ENCODE measurements at regions not wholly inside any gene's neighbourhood (a gene's known extent, or its start where the extent isn't known, plus 50 kb on each side); places are given as distances from the start of the nearest gene placed in this dataset.

DNA sequence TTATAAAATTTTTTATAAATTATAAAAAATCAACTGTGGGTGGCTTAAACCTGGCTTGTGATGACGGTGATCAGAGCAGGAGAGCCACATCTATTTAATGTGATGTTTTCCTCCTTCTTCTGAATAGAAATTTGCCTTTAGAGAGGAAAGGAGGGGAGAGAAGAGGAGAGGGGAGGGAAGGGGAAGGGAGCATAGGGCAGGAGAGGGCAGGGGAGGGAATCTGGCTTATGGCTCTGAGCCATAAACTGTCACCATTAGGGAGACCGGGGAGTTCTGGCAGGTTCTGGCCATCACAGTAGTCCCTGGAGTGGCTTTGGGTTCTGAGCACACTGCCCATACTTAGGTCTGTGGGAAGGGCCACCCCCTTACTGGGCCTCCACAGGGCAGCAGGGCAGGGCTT lies 167.8 kb downstream of the ENGASE start (continued):
- TF ChIP-seq, protein P1, sequence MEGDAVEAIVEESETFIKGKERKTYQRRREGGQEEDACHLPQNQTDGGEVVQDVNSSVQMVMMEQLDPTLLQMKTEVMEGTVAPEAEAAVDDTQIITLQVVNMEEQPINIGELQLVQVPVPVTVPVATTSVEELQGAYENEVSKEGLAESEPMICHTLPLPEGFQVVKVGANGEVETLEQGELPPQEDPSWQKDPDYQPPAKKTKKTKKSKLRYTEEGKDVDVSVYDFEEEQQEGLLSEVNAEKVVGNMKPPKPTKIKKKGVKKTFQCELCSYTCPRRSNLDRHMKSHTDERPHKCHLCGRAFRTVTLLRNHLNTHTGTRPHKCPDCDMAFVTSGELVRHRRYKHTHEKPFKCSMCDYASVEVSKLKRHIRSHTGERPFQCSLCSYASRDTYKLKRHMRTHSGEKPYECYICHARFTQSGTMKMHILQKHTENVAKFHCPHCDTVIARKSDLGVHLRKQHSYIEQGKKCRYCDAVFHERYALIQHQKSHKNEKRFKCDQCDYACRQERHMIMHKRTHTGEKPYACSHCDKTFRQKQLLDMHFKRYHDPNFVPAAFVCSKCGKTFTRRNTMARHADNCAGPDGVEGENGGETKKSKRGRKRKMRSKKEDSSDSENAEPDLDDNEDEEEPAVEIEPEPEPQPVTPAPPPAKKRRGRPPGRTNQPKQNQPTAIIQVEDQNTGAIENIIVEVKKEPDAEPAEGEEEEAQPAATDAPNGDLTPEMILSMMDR (IDR thresholded peaks at IDR 0.05 in 2 of 3, conservative IDR thresholded peaks at IDR 0.05 in 1 of 3; ENCODE audit: borderline replicate concordance in 1 of 3, insufficient read depth in 1 of 3, low read depth in 2 of 3, low read length in 2 of 3), result no peak
- no peak for TF ChIP-seq POLR2AphosphoS5 (IDR thresholded peaks at IDR 0.05; ENCODE audit: low read depth, low read length)
- no peak for TF ChIP-seq CBX3 (IDR thresholded peaks at IDR 0.05; ENCODE audit: low read depth)
- TF ChIP-seq SP1 (IDR thresholded peaks at IDR 0.05; ENCODE audit: low read depth), result no peak
- no peak for TF ChIP-seq ZNF274 (IDR thresholded peaks at IDR 0.05; ENCODE audit: low read depth, low read length)
- TF ChIP-seq EGR1 (IDR thresholded peaks at IDR 0.05; ENCODE audit: low read depth), result no peak
- TF ChIP-seq RAD21 (IDR thresholded peaks at IDR 0.05; ENCODE audit: low read depth), result no peak

DNA sequence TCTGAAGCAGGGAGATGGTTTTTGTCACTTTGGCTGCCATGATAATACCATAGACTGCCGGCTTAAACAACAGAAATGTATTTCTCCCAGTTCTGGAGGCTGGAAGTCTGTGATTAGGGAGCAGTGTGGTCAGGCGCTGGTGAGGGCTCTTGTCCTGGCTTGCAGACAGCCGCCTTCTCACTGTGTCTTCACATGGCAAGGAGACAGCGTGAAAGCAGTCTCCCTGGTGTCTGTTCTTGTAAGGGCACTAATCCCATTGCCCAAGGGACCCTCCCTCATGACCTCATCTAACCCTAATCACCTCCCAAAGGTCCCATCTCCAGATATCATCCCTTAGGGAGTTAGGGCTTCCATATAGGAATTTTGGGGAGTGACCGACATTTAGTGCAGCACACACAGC lies 167.0 kb downstream of the ENGASE start:
- DNase-seq (ENCODE audit: low read depth, low spot score) (no peak), ATAC-seq (no peak)
- Histone ChIP-seq H3K9ac (ENCODE audit: low read length) (no peak overlapping the region), H3K9me2 (ENCODE audit: insufficient read depth) (no peaks in the 10 kb centered on the region), H3K4me3 (replicated peaks in 1 of 2; ENCODE audit: low read depth in 1 of 2, low read length in 2 of 2) (no peak overlapping the region), H3K27me3 (ENCODE audit: insufficient read depth, low read length) (peaks cover 23% of the 10 kb centered on the region; the same call in 1 of the 2 replicates), H3K4me2 (ENCODE audit: low read length) (no peak overlapping the region), H4K20me1 (ENCODE audit: insufficient read depth) (no peaks in the 10 kb centered on the region), H3K9me3 (ENCODE audit: control insufficient read depth in 1 of 2, insufficient read depth in 1 of 2, low read depth in 1 of 2, low read length in 2 of 2) (no peaks in the 10 kb centered on the region), H3K36me3 (ENCODE audit: control insufficient read depth in 1 of 2, insufficient read depth in 2 of 2, low read length in 2 of 2) (no peaks in the 10 kb centered on the region), H3K27ac (ENCODE audit: low read depth, low read length) (no peak overlapping the region), H3K79me2 (ENCODE audit: insufficient read depth, low read length) (no peaks in the 10 kb centered on the region), H3K4me1 (ENCODE audit: control insufficient read depth in 1 of 2, insufficient read depth in 2 of 2, low read length in 2 of 2) (no peaks in the 10 kb centered on the region), H2AFZ (ENCODE audit: low read depth, low read length, poor library complexity, severe bottlenecking) (no peak overlapping the region)
- CTCF ChIA-PET, result no interaction called here
- RAD21 ChIA-PET (ENCODE audit: low non-redundant PET in 1 of 2, low total read pairs in 2 of 2, uncharacterized antibody in 2 of 2, unreplicated experiment in 2 of 2), result no interaction called here
- intact Hi-C loops (cut with micrococcal nuclease), result no loop called here
- POLR2A ChIA-PET, result no interaction called here
- no TSS peak for BruUV-seq (replicated peaks)
- TF ChIP-seq TCF7L2 (IDR thresholded peaks at IDR 0.05; ENCODE audit: borderline replicate concordance, extremely low read depth, insufficient read depth, insufficient read length), result no peak
- TF ChIP-seq, protein P1 (IDR thresholded peaks at IDR 0.05 in 2 of 3, conservative IDR thresholded peaks at IDR 0.05 in 1 of 3; ENCODE audit: borderline replicate concordance in 1 of 3, insufficient read depth in 1 of 3, low read depth in 2 of 3, low read length in 2 of 3), result no peak
- no peak for TF ChIP-seq RAD21 (IDR thresholded peaks at IDR 0.05; ENCODE audit: low read depth)
- TF ChIP-seq, protein P2, sequence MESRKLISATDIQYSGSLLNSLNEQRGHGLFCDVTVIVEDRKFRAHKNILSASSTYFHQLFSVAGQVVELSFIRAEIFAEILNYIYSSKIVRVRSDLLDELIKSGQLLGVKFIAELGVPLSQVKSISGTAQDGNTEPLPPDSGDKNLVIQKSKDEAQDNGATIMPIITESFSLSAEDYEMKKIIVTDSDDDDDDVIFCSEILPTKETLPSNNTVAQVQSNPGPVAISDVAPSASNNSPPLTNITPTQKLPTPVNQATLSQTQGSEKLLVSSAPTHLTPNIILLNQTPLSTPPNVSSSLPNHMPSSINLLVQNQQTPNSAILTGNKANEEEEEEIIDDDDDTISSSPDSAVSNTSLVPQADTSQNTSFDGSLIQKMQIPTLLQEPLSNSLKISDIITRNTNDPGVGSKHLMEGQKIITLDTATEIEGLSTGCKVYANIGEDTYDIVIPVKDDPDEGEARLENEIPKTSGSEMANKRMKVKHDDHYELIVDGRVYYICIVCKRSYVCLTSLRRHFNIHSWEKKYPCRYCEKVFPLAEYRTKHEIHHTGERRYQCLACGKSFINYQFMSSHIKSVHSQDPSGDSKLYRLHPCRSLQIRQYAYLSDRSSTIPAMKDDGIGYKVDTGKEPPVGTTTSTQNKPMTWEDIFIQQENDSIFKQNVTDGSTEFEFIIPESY (IDR thresholded peaks at IDR 0.05; ENCODE audit: extremely low read depth, insufficient replicate concordance, low read length), result no peak
- TF ChIP-seq SP1 (IDR thresholded peaks at IDR 0.05; ENCODE audit: low read depth), result no peak
- TF ChIP-seq, protein P3, sequence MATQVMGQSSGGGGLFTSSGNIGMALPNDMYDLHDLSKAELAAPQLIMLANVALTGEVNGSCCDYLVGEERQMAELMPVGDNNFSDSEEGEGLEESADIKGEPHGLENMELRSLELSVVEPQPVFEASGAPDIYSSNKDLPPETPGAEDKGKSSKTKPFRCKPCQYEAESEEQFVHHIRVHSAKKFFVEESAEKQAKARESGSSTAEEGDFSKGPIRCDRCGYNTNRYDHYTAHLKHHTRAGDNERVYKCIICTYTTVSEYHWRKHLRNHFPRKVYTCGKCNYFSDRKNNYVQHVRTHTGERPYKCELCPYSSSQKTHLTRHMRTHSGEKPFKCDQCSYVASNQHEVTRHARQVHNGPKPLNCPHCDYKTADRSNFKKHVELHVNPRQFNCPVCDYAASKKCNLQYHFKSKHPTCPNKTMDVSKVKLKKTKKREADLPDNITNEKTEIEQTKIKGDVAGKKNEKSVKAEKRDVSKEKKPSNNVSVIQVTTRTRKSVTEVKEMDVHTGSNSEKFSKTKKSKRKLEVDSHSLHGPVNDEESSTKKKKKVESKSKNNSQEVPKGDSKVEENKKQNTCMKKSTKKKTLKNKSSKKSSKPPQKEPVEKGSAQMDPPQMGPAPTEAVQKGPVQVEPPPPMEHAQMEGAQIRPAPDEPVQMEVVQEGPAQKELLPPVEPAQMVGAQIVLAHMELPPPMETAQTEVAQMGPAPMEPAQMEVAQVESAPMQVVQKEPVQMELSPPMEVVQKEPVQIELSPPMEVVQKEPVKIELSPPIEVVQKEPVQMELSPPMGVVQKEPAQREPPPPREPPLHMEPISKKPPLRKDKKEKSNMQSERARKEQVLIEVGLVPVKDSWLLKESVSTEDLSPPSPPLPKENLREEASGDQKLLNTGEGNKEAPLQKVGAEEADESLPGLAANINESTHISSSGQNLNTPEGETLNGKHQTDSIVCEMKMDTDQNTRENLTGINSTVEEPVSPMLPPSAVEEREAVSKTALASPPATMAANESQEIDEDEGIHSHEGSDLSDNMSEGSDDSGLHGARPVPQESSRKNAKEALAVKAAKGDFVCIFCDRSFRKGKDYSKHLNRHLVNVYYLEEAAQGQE (IDR thresholded peaks at IDR 0.05; ENCODE audit: low read depth), result no peak
- TF ChIP-seq EZH2phosphoT487 (IDR thresholded peaks at IDR 0.05; ENCODE audit: borderline replicate concordance), result no peak
- no peak for TF ChIP-seq EZH2 (IDR thresholded peaks at IDR 0.05)
- no peak for TF ChIP-seq YY1 (IDR thresholded peaks at IDR 0.05; ENCODE audit: extremely low read depth, insufficient replicate concordance, low read depth, low read length)
- TF ChIP-seq CBX3 (IDR thresholded peaks at IDR 0.05; ENCODE audit: low read depth), result no peak
- no peak for TF ChIP-seq POLR2AphosphoS5 (IDR thresholded peaks at IDR 0.05; ENCODE audit: low read depth, low read length)
